Neural crest cell (in vitro differentiated cells): ENCODE measurements at regions not wholly inside any gene's neighbourhood (a gene's known extent, or its start where the extent isn't known, plus 50 kb on each side); places are given as distances from the start of the nearest gene placed in this dataset.

Experiments
- DNase-seq: peaks from one replicate; pipeline ENCODE4 v3.0.0; 2021; ENCODE audit warnings: low read depth, mixed read lengths, low spot score
- H3K27ac Mint-ChIP-seq: one replicate; pipeline ENCODE4 v1.8.0; 2021; ENCODE audit warnings: mild to moderate bottlenecking, mixed read lengths; ENCODE audit not compliant: unreplicated experiment
- H3K27me3 Mint-ChIP-seq: 2 replicates; pipeline ENCODE4 v1.8.0; 2021; ENCODE audit warnings: low read depth, mild to moderate bottlenecking, mixed read lengths
- H3K36me3 Mint-ChIP-seq: 2 replicates; pipeline ENCODE4 v1.8.0; 2021; ENCODE audit warnings: low read depth, mild to moderate bottlenecking, mixed read lengths
- H3K4me1 Mint-ChIP-seq: 2 replicates; pipeline ENCODE4 v1.8.0; 2021; ENCODE audit warnings: mixed read lengths
- H3K4me3 Mint-ChIP-seq: one replicate; pipeline ENCODE4 v1.8.0; 2021; ENCODE audit warnings: mild to moderate bottlenecking, mixed read lengths
- H3K9me3 Mint-ChIP-seq: 2 replicates; pipeline ENCODE4 v1.8.0; 2021; ENCODE audit warnings: mixed read lengths
- TF ChIP-seq, protein P1 (sequence below): fragments of 200-600 bp; sonication (generic); conservative IDR thresholded peaks from 2 replicates; pipeline ENCODE4 v1.5.0; 2021; ENCODE audit warnings: antibody characterized with exemption, mild to moderate bottlenecking

DNA sequence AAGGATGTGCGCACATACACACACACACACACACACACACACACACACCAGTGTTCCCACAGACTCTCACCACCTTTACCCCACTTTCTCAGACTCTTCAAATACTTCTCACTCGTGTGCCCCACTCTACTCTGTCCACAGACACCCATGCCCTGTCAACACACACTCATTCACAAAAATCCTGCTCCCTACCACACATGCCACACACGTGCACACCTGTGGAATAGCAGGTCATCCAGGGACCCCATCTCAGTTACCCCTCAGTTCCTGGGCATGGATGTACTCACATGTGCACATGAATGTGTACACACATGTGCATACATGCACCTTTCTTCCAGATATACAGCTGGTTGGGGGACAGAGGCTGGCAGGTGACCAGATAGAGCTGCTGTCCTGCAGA is 142.9 kb downstream of the EMX2 start:
- H3K4me1 Mint-ChIP-seq, result peaks cover 10% of the 10 kb centered on the region
- no peak overlapping the region for H3K4me3 Mint-ChIP-seq
- no peaks in the 10 kb centered on the region for H3K36me3 Mint-ChIP-seq
- H3K27me3 Mint-ChIP-seq, result peaks cover 6% of the 10 kb centered on the region
- no peak overlapping the region for H3K27ac Mint-ChIP-seq
- TF ChIP-seq, protein P1, sequence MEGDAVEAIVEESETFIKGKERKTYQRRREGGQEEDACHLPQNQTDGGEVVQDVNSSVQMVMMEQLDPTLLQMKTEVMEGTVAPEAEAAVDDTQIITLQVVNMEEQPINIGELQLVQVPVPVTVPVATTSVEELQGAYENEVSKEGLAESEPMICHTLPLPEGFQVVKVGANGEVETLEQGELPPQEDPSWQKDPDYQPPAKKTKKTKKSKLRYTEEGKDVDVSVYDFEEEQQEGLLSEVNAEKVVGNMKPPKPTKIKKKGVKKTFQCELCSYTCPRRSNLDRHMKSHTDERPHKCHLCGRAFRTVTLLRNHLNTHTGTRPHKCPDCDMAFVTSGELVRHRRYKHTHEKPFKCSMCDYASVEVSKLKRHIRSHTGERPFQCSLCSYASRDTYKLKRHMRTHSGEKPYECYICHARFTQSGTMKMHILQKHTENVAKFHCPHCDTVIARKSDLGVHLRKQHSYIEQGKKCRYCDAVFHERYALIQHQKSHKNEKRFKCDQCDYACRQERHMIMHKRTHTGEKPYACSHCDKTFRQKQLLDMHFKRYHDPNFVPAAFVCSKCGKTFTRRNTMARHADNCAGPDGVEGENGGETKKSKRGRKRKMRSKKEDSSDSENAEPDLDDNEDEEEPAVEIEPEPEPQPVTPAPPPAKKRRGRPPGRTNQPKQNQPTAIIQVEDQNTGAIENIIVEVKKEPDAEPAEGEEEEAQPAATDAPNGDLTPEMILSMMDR, result no peak
- H3K9me3 Mint-ChIP-seq, result no peaks in the 10 kb centered on the region
- DNase-seq, result no peak

DNA sequence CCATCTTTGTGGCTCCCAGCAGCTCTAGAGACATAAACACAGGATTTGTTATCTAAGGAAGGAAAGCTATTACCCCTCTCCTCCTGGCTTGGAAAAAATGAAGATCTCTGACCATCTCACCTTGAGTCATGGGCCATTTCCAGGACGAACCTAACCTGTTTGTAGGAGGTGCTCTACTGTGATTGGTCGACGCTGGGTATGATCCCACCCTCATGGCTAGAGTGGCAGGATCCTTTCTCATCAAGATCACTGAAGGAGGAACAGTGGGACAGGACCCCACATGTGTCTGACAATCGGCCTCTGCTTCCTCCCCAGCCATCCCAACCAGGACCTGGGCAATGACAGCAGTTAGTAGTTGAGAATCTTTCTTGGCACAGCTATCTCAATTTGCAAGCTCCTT is 144.1 kb downstream of the EMX2 start:
- no peaks in the 10 kb centered on the region for H3K9me3 Mint-ChIP-seq
- peaks cover 6% of the 10 kb centered on the region for H3K27me3 Mint-ChIP-seq
- peaks cover 10% of the 10 kb centered on the region for H3K4me1 Mint-ChIP-seq
- TF ChIP-seq, protein P1, result no peak
- no peak for DNase-seq
- no peak overlapping the region for H3K27ac Mint-ChIP-seq
- H3K36me3 Mint-ChIP-seq, result no peaks in the 10 kb centered on the region
- no peak overlapping the region for H3K4me3 Mint-ChIP-seq

DNA sequence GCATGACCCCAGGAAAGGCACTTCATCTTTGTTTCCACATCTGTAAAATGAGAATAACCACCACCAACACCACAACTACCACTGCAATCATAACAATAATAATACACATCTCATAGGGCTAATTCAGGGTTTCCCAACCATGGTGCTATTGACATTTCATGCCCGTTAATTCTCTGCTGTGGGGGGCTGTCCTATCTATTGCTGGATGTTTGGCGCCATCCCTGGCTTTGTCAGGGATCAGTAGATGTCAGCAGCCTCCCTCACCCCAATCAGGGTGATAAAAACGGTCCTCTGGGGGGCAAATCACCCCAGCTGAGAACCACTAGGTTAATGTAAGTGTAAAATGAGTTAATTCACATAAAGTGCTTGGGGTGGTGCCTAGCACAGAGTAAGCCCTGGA is 145.8 kb downstream of the EMX2 start:
- TF ChIP-seq, protein P1, result no peak
- Mint-ChIP-seq H3K4me3 (no peak overlapping the region), H3K27ac (no peak overlapping the region), H3K36me3 (no peaks in the 10 kb centered on the region), H3K9me3 (no peaks in the 10 kb centered on the region), H3K4me1 (peaks cover 10% of the 10 kb centered on the region), H3K27me3 (peaks cover 11% of the 10 kb centered on the region)
- no peak for DNase-seq

DNA sequence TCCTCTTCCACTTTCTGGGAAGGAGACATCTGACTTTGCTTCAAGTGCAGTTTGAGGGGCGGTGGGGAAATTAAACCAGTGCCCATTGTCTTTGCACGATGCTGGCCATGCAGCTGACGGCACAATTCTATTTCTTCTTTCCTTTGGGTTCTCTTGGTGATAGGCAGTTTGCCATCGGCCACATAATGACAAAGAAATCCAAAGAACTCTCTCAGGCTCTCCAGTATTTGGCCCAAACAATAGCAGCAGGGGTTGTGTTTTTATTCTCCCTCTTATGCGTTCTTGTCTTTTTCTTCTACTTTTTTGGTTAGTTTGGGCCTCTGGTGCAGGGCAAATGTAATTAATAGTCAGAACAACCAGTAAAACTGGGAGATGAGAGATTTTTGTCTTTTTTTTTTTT is 147.0 kb downstream of the EMX2 start:
- H3K36me3 Mint-ChIP-seq, result no peaks in the 10 kb centered on the region
- no peak for DNase-seq
- no peaks in the 10 kb centered on the region for H3K9me3 Mint-ChIP-seq
- peaks cover 10% of the 10 kb centered on the region for H3K4me1 Mint-ChIP-seq
- no peak overlapping the region for H3K27ac Mint-ChIP-seq
- H3K4me3 Mint-ChIP-seq, result no peak overlapping the region
- peaks cover 11% of the 10 kb centered on the region for H3K27me3 Mint-ChIP-seq
- TF ChIP-seq, protein P1, result no peak

DNA sequence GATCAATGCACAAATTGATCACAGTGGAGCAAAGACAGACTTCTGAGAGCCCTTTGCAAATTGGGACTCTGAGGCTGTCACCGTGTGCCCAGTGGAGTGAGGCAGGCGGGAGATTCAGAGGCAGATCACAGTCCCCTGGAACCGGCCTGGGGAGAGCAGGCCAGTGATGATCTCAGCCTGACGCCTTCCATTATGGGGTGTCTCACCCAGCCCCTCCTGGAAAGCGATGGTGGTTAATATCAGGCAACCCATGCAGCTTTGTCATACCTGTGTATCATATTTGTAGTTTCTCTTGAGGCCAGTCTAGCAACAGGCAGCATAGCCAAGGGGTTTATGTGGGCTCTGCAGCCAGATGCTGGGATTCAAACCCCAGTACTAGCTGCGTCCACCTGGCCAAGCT is 147.8 kb downstream of the EMX2 start:
- peaks cover 11% of the 10 kb centered on the region for H3K27me3 Mint-ChIP-seq
- TF ChIP-seq, protein P1, result no peak

DNA sequence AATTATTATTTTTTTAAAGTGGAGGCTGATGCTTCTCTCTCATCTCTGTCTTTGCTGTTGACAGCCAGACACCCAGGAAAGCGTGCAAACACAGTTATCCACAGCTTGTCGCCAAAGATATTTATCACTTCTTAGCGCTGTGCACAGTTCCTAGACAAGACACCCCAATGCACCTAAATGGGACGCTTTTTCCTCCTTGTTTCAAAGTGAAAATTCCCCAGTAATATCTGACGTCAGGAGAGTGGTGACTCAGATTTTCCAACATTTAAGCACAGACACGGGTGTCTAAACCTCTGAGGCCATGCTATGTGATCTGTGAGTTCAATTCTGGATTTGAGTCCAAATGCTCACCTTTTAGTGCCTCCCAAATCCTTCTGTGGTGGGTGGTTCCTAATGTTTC is 151.6 kb downstream of the EMX2 start:
- H3K4me1 Mint-ChIP-seq, result peaks cover 8% of the 10 kb centered on the region
- DNase-seq, result no peak
- H3K4me3 Mint-ChIP-seq, result no peak overlapping the region
- no peaks in the 10 kb centered on the region for H3K36me3 Mint-ChIP-seq
- no peaks in the 10 kb centered on the region for H3K9me3 Mint-ChIP-seq
- H3K27ac Mint-ChIP-seq, result no peak overlapping the region
- peaks cover 9% of the 10 kb centered on the region for H3K27me3 Mint-ChIP-seq
- TF ChIP-seq, protein P1, result no peak

More for the DNA sequence above, 147.8 kb downstream of the EMX2 start:
- Mint-ChIP-seq H3K27ac (no peak overlapping the region), H3K9me3 (no peaks in the 10 kb centered on the region), H3K4me1 (peaks cover 10% of the 10 kb centered on the region), H3K36me3 (no peaks in the 10 kb centered on the region), H3K4me3 (no peak overlapping the region)
- no peak for DNase-seq
